Astrocyte (in vitro differentiated cells and primary cell): ENCODE measurements at regions not wholly inside any gene's neighbourhood (a gene's known extent, or its start where the extent isn't known, plus 50 kb on each side); places are given as distances from the start of the nearest gene placed in this dataset.
"Not testable (repeated sequence)": the region's sequence is repeated elsewhere in the genome, so short reads cannot be mapped to it uniquely, and the experiment has no call there.

Experiments used
- EZH2 ChIP-seq: IDR thresholded peaks from 2 replicates; pipeline ENCODE4 v1.6.1; 2012; ENCODE audit warnings: mild to moderate bottlenecking, low read length, inconsistent platforms; ENCODE audit not compliant: insufficient read depth
- TF ChIP-seq, protein P1 (sequence below): IDR thresholded peaks from 2 replicates; pipeline ENCODE4 v1.5.1; 2011; ENCODE audit warnings: low read depth, mild to moderate bottlenecking, inconsistent platforms, low read length, moderate library complexity; ENCODE audit not compliant: insufficient read depth

DNA sequence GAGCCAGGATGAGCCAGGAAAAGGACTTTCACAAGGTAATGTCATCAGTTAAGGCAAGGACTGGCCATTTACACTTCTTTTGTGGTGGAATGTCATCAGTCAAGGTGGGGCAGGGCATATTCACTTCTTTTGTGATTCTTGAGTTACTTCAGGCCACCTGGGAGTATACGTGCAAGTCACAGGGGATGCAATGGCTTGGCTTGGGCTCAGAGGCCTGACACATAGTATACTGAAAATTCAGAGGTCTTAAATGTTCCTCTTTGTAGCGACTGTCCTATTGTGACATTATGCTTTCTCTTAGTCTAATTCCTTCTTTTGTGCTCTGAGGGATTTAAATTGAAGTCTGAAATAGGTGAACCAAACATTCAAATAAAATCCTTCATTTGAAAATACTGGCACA, 121.8 kb upstream of the TFPI start:
- TF ChIP-seq, protein P1, sequence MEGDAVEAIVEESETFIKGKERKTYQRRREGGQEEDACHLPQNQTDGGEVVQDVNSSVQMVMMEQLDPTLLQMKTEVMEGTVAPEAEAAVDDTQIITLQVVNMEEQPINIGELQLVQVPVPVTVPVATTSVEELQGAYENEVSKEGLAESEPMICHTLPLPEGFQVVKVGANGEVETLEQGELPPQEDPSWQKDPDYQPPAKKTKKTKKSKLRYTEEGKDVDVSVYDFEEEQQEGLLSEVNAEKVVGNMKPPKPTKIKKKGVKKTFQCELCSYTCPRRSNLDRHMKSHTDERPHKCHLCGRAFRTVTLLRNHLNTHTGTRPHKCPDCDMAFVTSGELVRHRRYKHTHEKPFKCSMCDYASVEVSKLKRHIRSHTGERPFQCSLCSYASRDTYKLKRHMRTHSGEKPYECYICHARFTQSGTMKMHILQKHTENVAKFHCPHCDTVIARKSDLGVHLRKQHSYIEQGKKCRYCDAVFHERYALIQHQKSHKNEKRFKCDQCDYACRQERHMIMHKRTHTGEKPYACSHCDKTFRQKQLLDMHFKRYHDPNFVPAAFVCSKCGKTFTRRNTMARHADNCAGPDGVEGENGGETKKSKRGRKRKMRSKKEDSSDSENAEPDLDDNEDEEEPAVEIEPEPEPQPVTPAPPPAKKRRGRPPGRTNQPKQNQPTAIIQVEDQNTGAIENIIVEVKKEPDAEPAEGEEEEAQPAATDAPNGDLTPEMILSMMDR, result not testable (repeated sequence)
- not testable (repeated sequence) for TF ChIP-seq EZH2
